HUES64 (cell line): ENCODE measurements at regions not wholly inside any gene's neighbourhood (a gene's known extent, or its start where the extent isn't known, plus 50 kb on each side); places are given as distances from the start of the nearest gene placed in this dataset.

Source experiments
- H3K27ac ChIP-seq: 2 replicates; pipeline ENCODE4 v1.7.0; 2013; ENCODE audit warnings: low read depth, low read length, inconsistent platforms
- H3K27me3 ChIP-seq: 2 replicates; pipeline ENCODE4 v1.6.1; 2013; ENCODE audit warnings: mild to moderate bottlenecking, low read length; ENCODE audit not compliant: insufficient read depth
- H3K36me3 ChIP-seq: 2 replicates; pipeline ENCODE4 v1.6.1; 2013; ENCODE audit warnings: mild to moderate bottlenecking, low read length; ENCODE audit not compliant: insufficient read depth
- H3K4me1 ChIP-seq: 2 replicates; pipeline ENCODE4 v1.6.1; 2013; ENCODE audit warnings: mild to moderate bottlenecking, low read length, moderate library complexity; ENCODE audit not compliant: insufficient read depth
- H3K4me3 ChIP-seq: 2 replicates; pipeline ENCODE4 v1.5.1; 2013; ENCODE audit warnings: mild to moderate bottlenecking, low read length, moderate library complexity
- H3K9ac ChIP-seq: 2 replicates; pipeline ENCODE4 v1.6.1; 2013; ENCODE audit warnings: mild to moderate bottlenecking, low read depth, low read length
- H3K9me3 ChIP-seq: 2 replicates; pipeline ENCODE4 v1.6.1; 2013; ENCODE audit warnings: low read depth, low read length; ENCODE audit not compliant: insufficient read depth
- WGBS: fragments of 150-250, 120-280 bp; methylation state at CpG from one replicate; pipeline ENCODE4 v1.1.7; 2013; ENCODE audit warnings: missing lambda C conversion rate; 5-methylcytosine and 5-hydroxymethylcytosine counted together

DNA sequence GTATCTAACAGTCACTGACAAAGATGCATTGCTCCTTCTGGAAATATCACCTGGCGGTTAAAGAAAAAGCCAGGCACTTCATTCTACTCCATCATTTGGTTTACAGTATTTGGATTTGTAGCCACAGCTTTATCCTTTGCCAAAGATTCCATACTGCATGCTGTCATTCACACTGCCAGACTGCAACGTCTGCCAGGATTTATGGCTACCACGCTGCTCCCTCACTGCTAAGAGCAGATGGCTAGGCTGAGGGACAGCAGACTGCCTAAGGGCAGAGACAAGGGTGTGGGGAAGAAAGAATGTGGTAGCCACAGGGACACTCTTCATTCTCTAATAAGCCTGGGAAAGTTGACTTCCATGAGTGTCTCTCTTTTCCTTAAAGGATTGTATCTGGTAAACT lies 1047.0 kb downstream of the TUSC7 start:
- H3K27me3 ChIP-seq = no peaks in the 10 kb centered on the region
- H3K9ac ChIP-seq = no peak overlapping the region
- H3K27ac ChIP-seq = no peak overlapping the region
- WGBS = 70% methylated on average over 3 of the region's 3 CpGs
- no peak overlapping the region for H3K4me3 ChIP-seq
- H3K36me3 ChIP-seq = no peaks in the 10 kb centered on the region
- no peaks in the 10 kb centered on the region; the same call in 1 of the 2 replicates for H3K4me1 ChIP-seq
- no peaks in the 10 kb centered on the region for H3K9me3 ChIP-seq

DNA sequence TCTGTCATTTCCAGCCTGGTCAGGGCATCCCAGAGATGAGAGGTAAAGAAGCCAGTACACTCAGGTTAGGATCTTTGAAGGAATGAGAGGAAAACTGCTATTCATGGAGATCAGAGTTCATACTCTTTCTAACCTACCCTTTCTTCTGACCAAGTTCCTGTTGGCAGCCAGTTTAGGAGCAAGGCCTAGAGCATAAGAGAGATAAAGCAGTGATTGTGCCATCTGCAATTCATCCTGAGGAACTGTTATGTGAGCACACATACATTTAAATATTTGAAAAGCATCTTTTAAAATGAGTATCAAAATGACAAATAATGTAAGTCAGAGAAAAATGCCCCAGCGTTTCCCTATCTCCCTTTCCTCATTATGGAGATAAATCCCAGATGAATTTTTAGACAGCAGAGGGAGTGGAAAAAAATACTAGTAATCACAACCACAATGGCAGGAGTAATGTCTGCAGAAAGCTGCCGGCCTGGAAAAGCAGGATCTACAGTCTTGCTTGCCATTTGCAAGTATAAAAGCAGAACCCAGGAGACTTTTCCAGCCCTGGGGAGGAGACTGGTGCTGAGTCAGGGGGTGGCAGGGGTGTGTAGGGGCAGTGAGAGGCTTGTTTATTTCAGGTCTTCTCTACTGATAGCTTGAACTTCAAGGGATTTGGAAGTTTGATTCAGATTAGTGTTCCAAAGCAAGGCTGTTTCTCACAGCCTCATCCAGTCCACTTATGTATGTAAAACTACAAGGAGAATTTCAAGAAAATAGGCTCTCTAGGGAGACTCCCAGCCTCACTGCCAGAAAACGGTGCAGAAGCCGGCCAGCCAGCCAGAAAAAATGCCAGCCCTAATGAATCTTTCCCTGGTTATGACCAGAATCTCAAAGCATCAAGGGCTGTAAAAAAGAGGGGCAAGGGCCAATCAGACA lies 1052.4 kb downstream of the TUSC7 start:
- no peak overlapping the region for H3K9ac ChIP-seq
- no peaks in the 10 kb centered on the region for H3K27me3 ChIP-seq
- H3K9me3 ChIP-seq = no peaks in the 10 kb centered on the region
- 71% methylated on average over 3 of the region's 4 CpGs for WGBS
- H3K36me3 ChIP-seq = no peaks in the 10 kb centered on the region
- peaks cover 9% of the 10 kb centered on the region for H3K4me1 ChIP-seq
- no peak overlapping the region for H3K4me3 ChIP-seq
- no peak overlapping the region; the same call in 1 of the 2 replicates for H3K27ac ChIP-seq

DNA sequence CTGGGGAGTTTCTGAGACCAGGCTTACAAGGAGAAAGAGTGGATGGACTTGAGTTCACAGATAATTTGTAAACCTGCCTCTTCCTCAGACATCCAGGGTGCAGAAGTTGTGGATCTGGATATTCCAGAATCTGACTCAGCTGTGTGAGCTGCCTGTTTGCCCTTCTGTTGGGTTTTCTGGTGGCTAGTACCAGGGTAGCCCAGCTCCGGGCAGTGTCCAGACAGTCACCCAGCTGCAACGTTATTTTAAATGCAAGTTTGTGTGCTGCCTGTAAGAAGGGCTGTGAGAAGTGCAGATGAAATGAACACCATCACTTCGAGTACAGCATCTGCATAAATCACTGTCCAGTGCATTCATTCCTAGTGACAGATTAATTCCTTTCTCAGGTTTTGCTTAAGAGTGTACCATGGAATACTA lies 1053.0 kb downstream of the TUSC7 start:
- no peak overlapping the region; the same call in 1 of the 2 replicates for H3K27ac ChIP-seq
- 51% methylated on average over 3 of the region's 3 CpGs for WGBS
- no peak overlapping the region for H3K4me3 ChIP-seq
- no peaks in the 10 kb centered on the region for H3K27me3 ChIP-seq
- H3K9ac ChIP-seq = no peak overlapping the region
- H3K36me3 ChIP-seq = no peaks in the 10 kb centered on the region
- no peaks in the 10 kb centered on the region for H3K9me3 ChIP-seq
- peaks cover 9% of the 10 kb centered on the region for H3K4me1 ChIP-seq

DNA sequence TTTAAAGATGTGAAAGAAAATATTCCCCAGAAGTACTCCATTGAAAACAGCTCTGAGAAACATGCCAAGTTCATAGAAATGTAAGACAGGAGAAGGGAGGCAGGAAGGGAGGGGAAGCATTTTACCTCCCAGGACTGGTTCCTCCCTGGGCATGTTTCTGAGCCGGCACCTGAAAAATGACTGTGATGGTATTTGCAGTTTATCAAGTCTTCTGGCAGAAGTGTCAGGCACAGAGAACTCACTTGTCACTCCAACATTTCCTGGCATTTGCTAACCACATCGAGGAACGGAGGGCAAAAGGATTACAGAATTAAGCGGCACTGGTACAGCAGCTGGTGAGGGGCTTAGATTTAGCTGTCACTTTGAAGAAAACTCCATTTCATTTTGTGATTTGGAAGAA lies 1054.0 kb downstream of the TUSC7 start:
- no peak overlapping the region for H3K27ac ChIP-seq
- H3K9ac ChIP-seq = no peak overlapping the region
- H3K4me3 ChIP-seq = no peak overlapping the region
- 94% methylated on average over 4 of the region's 4 CpGs for WGBS
- H3K4me1 ChIP-seq = peaks cover 9% of the 10 kb centered on the region
- H3K9me3 ChIP-seq = no peaks in the 10 kb centered on the region
- no peaks in the 10 kb centered on the region for H3K27me3 ChIP-seq
- H3K36me3 ChIP-seq = no peaks in the 10 kb centered on the region

DNA sequence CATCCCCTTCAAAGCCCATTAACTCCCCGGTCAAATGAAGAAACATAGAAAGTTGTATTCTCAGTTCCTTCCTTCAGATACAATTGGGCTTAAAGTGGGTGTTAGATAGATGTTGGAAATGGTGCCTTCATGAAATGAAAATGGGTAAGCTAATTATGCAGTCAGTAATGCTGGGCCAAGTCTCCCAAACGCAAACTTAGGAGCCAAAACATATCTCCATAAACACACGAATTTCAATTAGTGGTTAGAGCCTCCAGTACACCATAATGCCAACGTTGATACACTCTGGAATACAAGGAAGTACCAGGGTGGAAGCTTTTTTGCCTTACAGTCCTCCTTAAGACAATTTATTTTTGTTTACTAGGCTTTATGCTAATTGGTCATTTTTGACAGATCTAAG lies 1059.0 kb downstream of the TUSC7 start:
- Histone ChIP-seq H3K27ac (no peak overlapping the region), H3K9me3 (no peaks in the 10 kb centered on the region), H3K27me3 (no peaks in the 10 kb centered on the region), H3K9ac (no peak overlapping the region), H3K4me1 (no peaks in the 10 kb centered on the region), H3K4me3 (no peak overlapping the region), H3K36me3 (no peaks in the 10 kb centered on the region)
- 92% methylated on average over 4 of the region's 4 CpGs for WGBS

DNA sequence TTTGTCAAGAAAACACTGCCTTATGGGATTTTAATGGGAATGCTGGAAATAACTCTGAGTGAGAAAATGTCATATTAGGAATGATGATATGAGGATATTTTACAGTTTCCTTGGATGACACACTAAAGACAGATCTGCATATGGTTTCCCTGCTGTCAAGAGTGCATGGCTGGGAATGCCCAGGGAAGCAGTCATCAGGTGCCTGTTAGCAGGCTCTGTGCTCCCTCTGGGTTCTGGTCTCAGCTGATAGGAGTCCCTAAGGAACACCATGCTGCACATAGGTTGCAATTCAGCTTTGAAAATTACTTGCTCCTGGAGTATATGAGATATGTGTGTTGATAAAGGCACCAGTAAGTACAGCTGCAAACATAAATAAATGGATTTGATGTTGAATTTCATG lies 1064.6 kb downstream of the TUSC7 start:
- no peak overlapping the region for H3K9ac ChIP-seq
- no peaks in the 10 kb centered on the region for H3K27me3 ChIP-seq
- no peaks in the 10 kb centered on the region for H3K36me3 ChIP-seq
- no peak overlapping the region for H3K27ac ChIP-seq
- H3K4me3 ChIP-seq = no peak overlapping the region
- H3K4me1 ChIP-seq = no peaks in the 10 kb centered on the region
- H3K9me3 ChIP-seq = peaks cover 10% of the 10 kb centered on the region

DNA sequence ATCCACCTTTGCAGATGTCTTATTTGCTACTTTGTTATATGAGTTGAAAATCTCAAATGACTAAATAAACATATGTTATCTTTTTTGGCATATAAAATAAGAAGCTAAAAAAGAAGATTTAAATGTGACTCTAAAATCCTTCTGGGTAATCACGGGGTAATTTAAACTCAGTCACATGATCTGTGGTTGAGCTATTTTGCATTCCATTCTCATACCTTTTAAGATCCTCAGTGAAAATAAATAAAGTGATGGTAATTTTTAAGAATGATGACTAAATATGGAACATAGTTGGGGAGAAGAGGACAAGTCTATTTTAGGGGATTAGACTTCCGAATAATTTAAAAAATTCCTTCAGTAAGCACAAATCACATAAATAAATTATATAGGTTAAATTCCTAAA lies 1076.8 kb downstream of the TUSC7 start:
- no peaks in the 10 kb centered on the region for H3K36me3 ChIP-seq
- H3K4me1 ChIP-seq = peaks cover 36% of the 10 kb centered on the region
- H3K4me3 ChIP-seq = no peak overlapping the region
- no peak overlapping the region for H3K27ac ChIP-seq
- no peak overlapping the region for H3K9ac ChIP-seq
- H3K9me3 ChIP-seq = no peaks in the 10 kb centered on the region
- WGBS = no CpG with 5 or more reads among the region's 2 CpGs
- no peaks in the 10 kb centered on the region for H3K27me3 ChIP-seq

DNA sequence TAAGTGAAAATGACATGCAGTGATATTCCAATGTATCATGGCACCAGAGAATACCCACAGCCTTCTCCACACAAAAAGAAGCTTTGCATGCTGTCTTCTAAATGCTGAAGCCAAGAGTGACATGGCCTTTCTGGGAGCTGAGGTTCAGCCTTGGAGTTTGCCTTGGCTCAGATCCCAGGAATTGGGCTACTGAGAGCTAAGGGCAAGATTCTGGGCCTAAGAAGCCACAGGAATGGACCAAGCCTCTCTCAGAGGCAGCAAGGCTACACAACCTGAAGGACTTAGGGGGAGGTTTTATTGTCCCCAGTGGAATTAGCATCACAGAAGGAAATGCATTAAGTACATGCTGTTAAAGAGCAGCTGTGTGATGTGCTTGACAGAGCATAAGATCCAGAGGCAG lies 1078.5 kb downstream of the TUSC7 start:
- Histone ChIP-seq H3K4me3 (no peak overlapping the region), H3K27me3 (no peaks in the 10 kb centered on the region), H3K27ac (peak overlapping the region; percentile 19; the same call in 1 of the 2 replicates), H3K9me3 (no peaks in the 10 kb centered on the region), H3K9ac (no peak overlapping the region), H3K4me1 (peaks cover 36% of the 10 kb centered on the region), H3K36me3 (no peaks in the 10 kb centered on the region)

DNA sequence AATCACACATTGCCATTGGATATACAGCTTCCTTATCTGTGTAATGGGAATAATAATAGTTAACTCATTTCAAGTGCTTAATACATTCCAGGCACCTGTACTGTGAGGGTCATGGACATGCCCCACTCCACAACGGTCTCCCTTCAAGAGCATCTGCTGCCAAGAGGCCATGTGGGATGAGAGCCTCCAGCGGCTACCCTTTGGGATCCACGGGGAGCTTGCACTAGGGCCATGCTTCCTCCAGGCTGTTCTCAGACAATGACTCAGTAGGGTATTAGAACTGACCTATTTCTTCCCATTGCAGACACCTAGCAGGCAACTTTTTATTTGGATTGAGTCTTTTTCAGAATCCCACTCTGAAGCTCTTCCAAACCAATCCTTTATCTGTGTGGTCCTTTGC lies 1078.9 kb downstream of the TUSC7 start:
- no peaks in the 10 kb centered on the region for H3K36me3 ChIP-seq
- H3K4me3 ChIP-seq = no peak overlapping the region
- peak overlapping the region; percentile 5; the same call in 1 of the 2 replicates for H3K27ac ChIP-seq
- no peak overlapping the region for H3K9ac ChIP-seq
- WGBS = 73% methylated on average over 3 of the region's 3 CpGs
- H3K9me3 ChIP-seq = no peaks in the 10 kb centered on the region
- no peaks in the 10 kb centered on the region for H3K27me3 ChIP-seq
- H3K4me1 ChIP-seq = peaks cover 36% of the 10 kb centered on the region

DNA sequence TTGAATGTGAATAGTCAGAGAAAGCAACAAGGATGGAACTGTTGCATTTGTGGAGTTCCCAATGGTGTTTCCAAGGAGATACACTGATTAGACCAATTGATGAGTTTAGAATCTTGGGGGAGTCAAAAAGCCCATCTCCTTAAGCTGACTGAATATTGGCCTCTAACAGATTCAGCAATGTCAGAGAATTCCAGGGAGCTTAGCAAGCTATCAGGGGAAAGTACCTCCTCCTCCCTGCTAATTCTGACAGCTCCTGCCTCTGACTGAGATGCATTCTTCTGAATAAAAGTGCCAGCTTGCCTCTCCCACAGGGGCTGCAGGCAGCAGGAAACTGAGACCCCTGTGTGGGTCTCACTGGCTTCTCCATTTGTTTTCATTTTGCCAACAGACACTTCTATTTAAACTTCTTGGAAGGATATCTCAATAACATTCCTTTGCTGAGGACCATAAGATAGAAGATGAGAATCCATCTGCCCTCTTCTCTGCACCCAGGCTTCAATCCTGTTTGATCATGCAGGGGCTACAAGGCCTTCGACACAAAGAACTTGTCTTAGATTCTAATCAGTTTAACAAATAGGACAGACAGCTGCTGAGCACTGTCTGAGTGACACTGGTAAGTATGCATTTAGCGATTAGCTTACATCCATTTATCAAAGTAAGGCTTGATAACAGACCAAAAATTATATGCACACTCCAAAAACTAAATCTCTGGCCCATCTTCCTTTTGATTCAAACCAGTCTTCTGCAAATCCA lies 1080.8 kb downstream of the TUSC7 start:
- Histone ChIP-seq H3K27ac (peak overlapping the region; percentile 27; the same call in 1 of the 2 replicates), H3K9ac (no peak overlapping the region), H3K4me3 (no peak overlapping the region), H3K9me3 (no peaks in the 10 kb centered on the region), H3K27me3 (no peaks in the 10 kb centered on the region), H3K4me1 (peaks cover 36% of the 10 kb centered on the region), H3K36me3 (no peaks in the 10 kb centered on the region)
- WGBS = 84% methylated on average over 2 of the region's 2 CpGs

DNA sequence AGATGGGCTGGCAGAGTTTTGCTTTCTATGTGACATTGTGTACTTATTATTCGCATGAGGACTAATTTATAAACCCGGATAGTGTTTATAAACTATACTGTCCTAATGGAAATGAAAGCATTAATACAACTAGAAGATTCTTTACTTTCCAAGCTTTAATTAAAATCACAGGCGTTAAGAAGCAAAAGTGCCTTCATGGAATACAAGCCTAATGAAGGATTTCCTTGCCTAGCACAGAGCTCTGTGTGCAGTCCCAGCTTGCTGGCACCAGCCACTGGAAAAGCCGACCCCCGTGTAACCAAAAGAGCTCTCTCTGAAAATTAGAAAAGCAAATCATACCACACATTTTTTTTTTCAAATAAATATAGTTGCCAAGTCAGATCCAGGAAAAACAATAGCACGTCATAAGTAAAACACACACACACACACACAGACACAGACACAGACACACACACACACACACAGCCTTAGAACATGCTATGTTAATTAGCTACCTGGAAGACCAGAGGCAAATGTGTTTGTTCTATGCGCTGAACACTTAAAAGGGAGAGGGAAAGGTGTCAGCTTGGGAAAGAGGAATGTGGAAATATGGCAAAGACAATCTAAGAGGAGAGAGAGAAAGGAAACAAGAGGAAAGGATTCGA lies 1084.2 kb downstream of the TUSC7 start:
- WGBS = 93% methylated on average over 8 of the region's 8 CpGs
- Histone ChIP-seq H3K27ac (no peak overlapping the region), H3K9me3 (no peaks in the 10 kb centered on the region), H3K4me1 (peaks cover 23% of the 10 kb centered on the region), H3K9ac (no peak overlapping the region), H3K4me3 (no peak overlapping the region), H3K27me3 (no peaks in the 10 kb centered on the region), H3K36me3 (no peaks in the 10 kb centered on the region)
